ENCODE measurements at regions not wholly inside any gene's neighbourhood (a gene's known extent, or its start where the extent isn't known, plus 50 kb on each side); places are given as distances from the start of the nearest gene placed in this dataset.
"Not testable (repeated sequence)": the region's sequence is repeated elsewhere in the genome, so short reads cannot be mapped to it uniquely, and the experiment has no call there.

GRCh38 chr3:5750874-5751640, 563.5 kb downstream of the EDEM1 start:
- DNase-seq (ENCODE audit: low spot score): no peak

GRCh38 chr3:5754602-5755001, 567.1 kb downstream of the EDEM1 start:
- no peak for DNase-seq (ENCODE audit: low spot score)

- no peak for DNase-seq (ENCODE audit: low spot score)
Observed at GRCh38 chr3:5756443-5756842, 568.9 kb downstream of the EDEM1 start.

GRCh38 chr3:5757213-5757804, 569.8 kb downstream of the EDEM1 start:
- no peak for DNase-seq (ENCODE audit: low spot score)

- DNase-seq (ENCODE audit: low spot score): no peak
Observed at GRCh38 chr3:5758699-5759098, 571.2 kb downstream of the EDEM1 start.

GRCh38 chr3:5762506-5762905, 575.0 kb downstream of the EDEM1 start:
- DNase-seq (ENCODE audit: low spot score): no peak

GRCh38 chr3:5766848-5767247, 579.3 kb downstream of the EDEM1 start:
- no peak for DNase-seq (ENCODE audit: low spot score)

GRCh38 chr3:5767304-5767703, 579.8 kb downstream of the EDEM1 start:
- no peak for DNase-seq (ENCODE audit: low spot score)

GRCh38 chr3:5768281-5768945, 580.9 kb downstream of the EDEM1 start:
- DNase-seq (ENCODE audit: low spot score): no peak

GRCh38 chr3:5769825-5770224, 582.3 kb downstream of the EDEM1 start:
- DNase-seq (ENCODE audit: low spot score): no peak

- DNase-seq (ENCODE audit: low spot score): no peak
Observed at GRCh38 chr3:5774337-5774736, 586.8 kb downstream of the EDEM1 start.

GRCh38 chr3:5775100-5775499, 587.6 kb downstream of the EDEM1 start:
- not testable (repeated sequence) for DNase-seq (ENCODE audit: low spot score)

GRCh38 chr3:5784690-5785089, 597.2 kb downstream of the EDEM1 start:
- DNase-seq (ENCODE audit: low spot score): no peak

- no peak for DNase-seq (ENCODE audit: low spot score)
Observed at GRCh38 chr3:5787861-5788488, 600.5 kb downstream of the EDEM1 start.

- DNase-seq (ENCODE audit: low spot score): no peak
Observed at GRCh38 chr3:5788496-5788895, 601.0 kb downstream of the EDEM1 start.

GRCh38 chr3:5791558-5791957, 604.1 kb downstream of the EDEM1 start:
- no peak for DNase-seq (ENCODE audit: low spot score)

- DNase-seq (ENCODE audit: low spot score): no peak
Observed at GRCh38 chr3:5796541-5796940, 609.0 kb downstream of the EDEM1 start.

- DNase-seq (ENCODE audit: low spot score): no peak
Observed at GRCh38 chr3:5798809-5799208, 611.3 kb downstream of the EDEM1 start.

- DNase-seq (ENCODE audit: low spot score): no peak
Observed at GRCh38 chr3:5799398-5799797, 611.9 kb downstream of the EDEM1 start.

GRCh38 chr3:5800965-5801364, 613.5 kb downstream of the EDEM1 start:
- DNase-seq (ENCODE audit: low spot score): no peak

GRCh38 chr3:5806192-5806591, 618.7 kb downstream of the EDEM1 start:
- no peak for DNase-seq (ENCODE audit: low spot score)

GRCh38 chr3:5809586-5810246, 622.2 kb downstream of the EDEM1 start:
- DNase-seq (ENCODE audit: low spot score): no peak

Measured in CD4-positive, alpha-beta T cell treated with Interleukin-2 at 100 ng/mL for 4 hours (primary cell).